IgD-negative memory B cell (primary cell): ENCODE measurements at regions not wholly inside any gene's neighbourhood (a gene's known extent, or its start where the extent isn't known, plus 50 kb on each side); places are given as distances from the start of the nearest gene placed in this dataset.
"Not testable (repeated sequence)": the region's sequence is repeated elsewhere in the genome, so short reads cannot be mapped to it uniquely, and the experiment has no call there.

Experiments used
- H3K27ac Mint-ChIP-seq, 3 donors: one replicate each; pipeline ENCODE4 v1.8.0; 2020 to 2022; ENCODE audit warnings: mild to moderate bottlenecking in 3 of 3, mixed read lengths in 3 of 3, moderate library complexity in 1 of 3
- H3K27me3 Mint-ChIP-seq: one replicate; pipeline ENCODE4 v1.8.0; 2021; ENCODE audit warnings: mixed read lengths
- H3K36me3 Mint-ChIP-seq: one replicate; pipeline ENCODE4 v1.8.0; 2020; ENCODE audit warnings: mild to moderate bottlenecking, mixed read lengths
- H3K4me1 Mint-ChIP-seq, 3 donors: one replicate each; pipeline ENCODE4 v1.8.0; 2020 to 2022; ENCODE audit warnings: mixed read lengths in 3 of 3, mild to moderate bottlenecking in 1 of 3
- H3K4me3 Mint-ChIP-seq, 4 donors: one replicate each; pipeline ENCODE4 v1.8.0; 2020 to 2022; ENCODE audit warnings: mild to moderate bottlenecking in 4 of 4, mixed read lengths in 4 of 4, moderate library complexity in 3 of 4
- H3K9me3 Mint-ChIP-seq, 3 donors: one replicate each; pipeline ENCODE4 v1.8.0; 2020 to 2021; ENCODE audit warnings: mixed read lengths in 3 of 3, mild to moderate bottlenecking in 1 of 3

GRCh38 chr7:156534925-156535324 lies 105.6 kb upstream of the RNF32 start:
- H3K9me3 Mint-ChIP-seq: no peaks in the 10 kb centered on the region
- peaks cover 2% of the 10 kb centered on the region for H3K36me3 Mint-ChIP-seq
- no peak overlapping the region for H3K4me3 Mint-ChIP-seq
- H3K27me3 Mint-ChIP-seq: peaks cover 11% of the 10 kb centered on the region
- H3K4me1 Mint-ChIP-seq: no peaks in the 10 kb centered on the region
- no peak overlapping the region for H3K27ac Mint-ChIP-seq

- Mint-ChIP-seq H3K27me3 (peaks cover 8% of the 10 kb centered on the region), H3K4me3 (no peak overlapping the region), H3K36me3 (peaks cover 2% of the 10 kb centered on the region), H3K27ac (no peak overlapping the region), H3K9me3 (no peaks in the 10 kb centered on the region), H3K4me1 (no peaks in the 10 kb centered on the region)
These were observed 106.6 kb upstream of the RNF32 start for GRCh38 chr7:156533964-156534363.

GRCh38 chr7:156533420-156533819 lies 107.2 kb upstream of the RNF32 start:
- no peaks in the 10 kb centered on the region for H3K9me3 Mint-ChIP-seq
- peaks cover 7% of the 10 kb centered on the region for H3K27me3 Mint-ChIP-seq
- H3K36me3 Mint-ChIP-seq: peaks cover 2% of the 10 kb centered on the region
- no peaks in the 10 kb centered on the region for H3K4me1 Mint-ChIP-seq
- H3K4me3 Mint-ChIP-seq: no peak overlapping the region
- H3K27ac Mint-ChIP-seq: no peak overlapping the region

GRCh38 chr7:156532016-156532602 lies 108.5 kb upstream of the RNF32 start:
- Mint-ChIP-seq H3K36me3 (peaks cover 2% of the 10 kb centered on the region), H3K9me3 (no peaks in the 10 kb centered on the region), H3K4me1 (no peaks in the 10 kb centered on the region), H3K27me3 (peaks cover 6% of the 10 kb centered on the region), H3K27ac (no peak overlapping the region), H3K4me3 (peak overlapping the region in 1 of 4 donors; percentile 31)

- Mint-ChIP-seq H3K36me3 (peaks cover 2% of the 10 kb centered on the region), H3K4me3 (no peak overlapping the region), H3K27ac (no peak overlapping the region), H3K9me3 (no peaks in the 10 kb centered on the region), H3K27me3 (peaks cover 9% of the 10 kb centered on the region), H3K4me1 (no peaks in the 10 kb centered on the region)
These were observed 110.6 kb upstream of the RNF32 start for GRCh38 chr7:156529956-156530355.

- Mint-ChIP-seq H3K36me3 (no peaks in the 10 kb centered on the region), H3K9me3 (no peaks in the 10 kb centered on the region), H3K27me3 (peaks cover 5% of the 10 kb centered on the region), H3K4me3 (no peak overlapping the region), H3K4me1 (no peaks in the 10 kb centered on the region), H3K27ac (no peak overlapping the region)
These were observed 113.1 kb upstream of the RNF32 start for GRCh38 chr7:156527458-156527890.

GRCh38 chr7:156524818-156525597 lies 115.6 kb upstream of the RNF32 start:
- Mint-ChIP-seq H3K4me1 (no peaks in the 10 kb centered on the region), H3K9me3 (peaks cover 0 to 2% (median 0%) of the 10 kb centered on the region in 3 donors), H3K4me3 (no peak overlapping the region), H3K27ac (no peak overlapping the region), H3K27me3 (peaks cover 5% of the 10 kb centered on the region), H3K36me3 (no peaks in the 10 kb centered on the region)

- Mint-ChIP-seq H3K9me3 (peaks cover 0 to 2% (median 0%) of the 10 kb centered on the region in 3 donors), H3K36me3 (no peaks in the 10 kb centered on the region), H3K27me3 (peaks cover 5% of the 10 kb centered on the region), H3K4me3 (no peak overlapping the region), H3K27ac (no peak overlapping the region), H3K4me1 (no peaks in the 10 kb centered on the region)
These were observed 117.0 kb upstream of the RNF32 start for GRCh38 chr7:156523447-156524048.

GRCh38 chr7:156522801-156523200 lies 117.8 kb upstream of the RNF32 start:
- Mint-ChIP-seq H3K27me3 (peaks cover 5% of the 10 kb centered on the region), H3K4me3 (no peak overlapping the region), H3K4me1 (no peaks in the 10 kb centered on the region), H3K27ac (no peak overlapping the region), H3K9me3 (peaks cover 0 to 2% (median 0%) of the 10 kb centered on the region in 3 donors), H3K36me3 (no peaks in the 10 kb centered on the region)

- H3K4me1 Mint-ChIP-seq: no peaks in the 10 kb centered on the region
- H3K27me3 Mint-ChIP-seq: peaks cover 3% of the 10 kb centered on the region
- peaks cover 0 to 9% (median 5%) of the 10 kb centered on the region in 3 donors for H3K9me3 Mint-ChIP-seq
- H3K4me3 Mint-ChIP-seq: peak overlapping the region in 1 of 4 donors; percentile 77
- H3K27ac Mint-ChIP-seq: no peak overlapping the region
- H3K36me3 Mint-ChIP-seq: no peaks in the 10 kb centered on the region
These were observed 121.5 kb upstream of the RNF32 start for GRCh38 chr7:156519070-156519469.

GRCh38 chr7:156518466-156518865 lies 122.1 kb upstream of the RNF32 start:
- Mint-ChIP-seq H3K4me1 (no peaks in the 10 kb centered on the region), H3K4me3 (no peak overlapping the region), H3K9me3 (peaks cover 2 to 9% (median 5%) of the 10 kb centered on the region in 3 donors), H3K27ac (no peak overlapping the region), H3K27me3 (peaks cover 3% of the 10 kb centered on the region), H3K36me3 (no peaks in the 10 kb centered on the region)

- H3K4me1 Mint-ChIP-seq, H3K36me3 Mint-ChIP-seq, H3K27me3 Mint-ChIP-seq, H3K4me3 Mint-ChIP-seq: not testable (repeated sequence)
- Mint-ChIP-seq H3K27ac (peak overlapping the region in 1 of 3 donors; percentile 73), H3K9me3 (peaks cover 2 to 11% (median 8%) of the 10 kb centered on the region in 3 donors)
These were observed 122.7 kb upstream of the RNF32 start for GRCh38 chr7:156517858-156518257.

- H3K27me3 Mint-ChIP-seq: peaks cover 3% of the 10 kb centered on the region
These were observed 123.7 kb upstream of the RNF32 start for GRCh38 chr7:156516791-156517378.

GRCh38 chr7:156515911-156516790 lies 124.4 kb upstream of the RNF32 start:
- H3K27ac Mint-ChIP-seq: no peak overlapping the region
- H3K27me3 Mint-ChIP-seq: peaks cover 3% of the 10 kb centered on the region
- no peaks in the 10 kb centered on the region for H3K4me1 Mint-ChIP-seq
- peaks cover 4 to 17% (median 15%) of the 10 kb centered on the region in 3 donors for H3K9me3 Mint-ChIP-seq
- no peaks in the 10 kb centered on the region for H3K36me3 Mint-ChIP-seq
- H3K4me3 Mint-ChIP-seq: no peak overlapping the region

More at GRCh38 chr7:156516791-156517378, 123.7 kb upstream of the RNF32 start:
- H3K36me3 Mint-ChIP-seq: no peaks in the 10 kb centered on the region
- H3K4me3 Mint-ChIP-seq: no peak overlapping the region
- H3K27ac Mint-ChIP-seq: no peak overlapping the region
- no peaks in the 10 kb centered on the region for H3K4me1 Mint-ChIP-seq
- peaks cover 2 to 13% (median 13%) of the 10 kb centered on the region in 3 donors for H3K9me3 Mint-ChIP-seq
